ENCODE measurements at regions not wholly inside any gene's neighbourhood (a gene's known extent, or its start where the extent isn't known, plus 50 kb on each side); places are given as distances from the start of the nearest gene placed in this dataset.

DNA sequence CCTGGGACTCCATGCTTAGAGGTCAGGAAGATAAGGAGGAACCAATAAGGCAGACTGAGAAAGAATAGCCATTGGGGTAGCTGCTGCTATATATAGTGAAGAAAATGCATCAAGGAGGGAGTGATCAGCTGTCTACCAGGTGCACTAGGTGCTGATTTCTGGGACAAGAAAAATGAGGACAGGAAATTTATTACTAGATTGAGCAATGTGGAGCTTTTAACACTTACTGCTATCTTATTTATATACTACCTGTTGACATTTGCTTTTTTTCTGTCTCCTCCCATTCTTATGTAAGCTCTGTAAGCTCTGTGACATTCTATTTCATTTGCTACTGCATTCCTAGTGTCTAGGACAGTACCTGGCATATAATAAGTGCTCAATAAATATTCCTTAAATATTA is 53.7 kb upstream of the DHX40 start:
- H3K4me3 ChIP-seq (ENCODE audit: low read length): no peak overlapping the region
- TF ChIP-seq, protein P1, sequence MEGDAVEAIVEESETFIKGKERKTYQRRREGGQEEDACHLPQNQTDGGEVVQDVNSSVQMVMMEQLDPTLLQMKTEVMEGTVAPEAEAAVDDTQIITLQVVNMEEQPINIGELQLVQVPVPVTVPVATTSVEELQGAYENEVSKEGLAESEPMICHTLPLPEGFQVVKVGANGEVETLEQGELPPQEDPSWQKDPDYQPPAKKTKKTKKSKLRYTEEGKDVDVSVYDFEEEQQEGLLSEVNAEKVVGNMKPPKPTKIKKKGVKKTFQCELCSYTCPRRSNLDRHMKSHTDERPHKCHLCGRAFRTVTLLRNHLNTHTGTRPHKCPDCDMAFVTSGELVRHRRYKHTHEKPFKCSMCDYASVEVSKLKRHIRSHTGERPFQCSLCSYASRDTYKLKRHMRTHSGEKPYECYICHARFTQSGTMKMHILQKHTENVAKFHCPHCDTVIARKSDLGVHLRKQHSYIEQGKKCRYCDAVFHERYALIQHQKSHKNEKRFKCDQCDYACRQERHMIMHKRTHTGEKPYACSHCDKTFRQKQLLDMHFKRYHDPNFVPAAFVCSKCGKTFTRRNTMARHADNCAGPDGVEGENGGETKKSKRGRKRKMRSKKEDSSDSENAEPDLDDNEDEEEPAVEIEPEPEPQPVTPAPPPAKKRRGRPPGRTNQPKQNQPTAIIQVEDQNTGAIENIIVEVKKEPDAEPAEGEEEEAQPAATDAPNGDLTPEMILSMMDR (conservative IDR thresholded peaks at IDR 0.05; ENCODE audit: low read length): no peak

GRCh38 chr17:59512844-59513385 is 52.5 kb upstream of the DHX40 start:
- TF ChIP-seq, protein P1 (conservative IDR thresholded peaks at IDR 0.05; ENCODE audit: low read length): no peak
- H3K4me3 ChIP-seq (ENCODE audit: low read length): no peak overlapping the region
- no peak for DNase-seq (ENCODE audit: low read depth)

More for the DNA sequence above, 53.7 kb upstream of the DHX40 start:
- DNase-seq (ENCODE audit: low read depth): no peak

- TF ChIP-seq, protein P1 (conservative IDR thresholded peaks at IDR 0.05; ENCODE audit: low read length): no peak
- peak; percentile 66 for DNase-seq (ENCODE audit: low read depth)
- H3K4me3 ChIP-seq (ENCODE audit: low read length): no peak overlapping the region
Observed at GRCh38 chr17:59513934-59514841, 51.2 kb upstream of the DHX40 start.
